H1 (cell line): ENCODE measurements at regions not wholly inside any gene's neighbourhood (a gene's known extent, or its start where the extent isn't known, plus 50 kb on each side); places are given as distances from the start of the nearest gene placed in this dataset.

ENCODE experiments used
- CTCF ChIA-PET: fragments of 300-600 bp; sonication (Branson Sonifier 250); formaldehyde crosslinking; loops from one replicate; lab custom pipeline; 2021; ENCODE audit not compliant: partially characterized antibody; lab: Charles Lee
- POLR2A ChIA-PET: fragments of 300-600 bp; sonication (Branson Sonifier 250); formaldehyde crosslinking; loops from one replicate; lab custom pipeline; 2021; ENCODE audit warnings: inconsistent platforms; ENCODE audit not compliant: partially characterized antibody; lab: Charles Lee
- DNase-seq, 2 experiments: peaks; one replicate each; pipeline versions ENCODE4 v3.0.0 to v3.0.0-alpha.2; 2010 to 2022; ENCODE audit warnings: low spot score in 2 of 2, low read depth in 1 of 2, mixed read lengths in 1 of 2
- FAIRE-seq: peaks from 2 replicates; lab custom pipeline; 2011; peaks lifted over from hg19 to GRCh38; lab: Jason Lieb, UNC
- H2AFZ ChIP-seq: 2 replicates; pipeline ENCODE4 v1.8.1; 2012; ENCODE audit warnings: low read length, inconsistent platforms
- H2AK5ac ChIP-seq: 2 replicates; pipeline ENCODE4 v1.6.1; 2013; ENCODE audit warnings: low read depth, low read length
- H2BK120ac ChIP-seq: replicated peaks from 2 replicates; pipeline ENCODE3; 2013; ENCODE audit warnings: low read depth, low read length, inconsistent platforms
- H2BK12ac ChIP-seq: 2 replicates; pipeline ENCODE4 v1.6.1; 2013; ENCODE audit warnings: low read depth, low read length
- H2BK15ac ChIP-seq: 2 replicates; pipeline ENCODE4 v1.6.1; 2013; ENCODE audit warnings: low read length
- H2BK20ac ChIP-seq: 2 replicates; pipeline ENCODE4 v1.6.1; 2013; ENCODE audit warnings: low read length
- H2BK5ac ChIP-seq: 2 replicates; pipeline ENCODE4 v1.6.1; 2013; ENCODE audit warnings: low read depth, low read length
- H3K14ac ChIP-seq: 2 replicates; pipeline ENCODE4 v1.6.1; 2013; ENCODE audit warnings: inconsistent platforms; ENCODE audit not compliant: insufficient read length
- H3K18ac ChIP-seq: 2 replicates; pipeline ENCODE4 v1.6.1; 2013; ENCODE audit warnings: low read length; ENCODE audit errors: extremely low read depth
- H3K23ac ChIP-seq: 2 replicates; pipeline ENCODE4 v1.6.1; 2013; ENCODE audit warnings: inconsistent platforms; ENCODE audit not compliant: insufficient read length
- H3K23me2 ChIP-seq: 2 replicates; pipeline ENCODE4 v1.6.1; 2013; ENCODE audit warnings: low read depth, low read length
- H3K27ac ChIP-seq: 2 replicates; pipeline ENCODE4 v1.6.1; 2011; ENCODE audit warnings: low read depth, low read length, inconsistent platforms
- H3K27me3 ChIP-seq, 4 experiments: replicated peaks in 1 of 4; 1 replicate in 1 of 4; 2 replicates in 3 of 4; pipeline versions ENCODE4 v1.6.1 to v1.8.1; 2011 to 2013; ENCODE audit warnings: low read length in 3 of 4, mild to moderate bottlenecking in 3 of 4, inconsistent platforms in 2 of 4, mixed read lengths in 2 of 4, moderate library complexity in 1 of 4; ENCODE audit not compliant: control insufficient read depth in 3 of 4, insufficient read depth in 3 of 4; ENCODE audit errors: extremely low read depth in 1 of 4
- H3K36me3 ChIP-seq, 4 experiments: 2 replicates each; pipeline versions ENCODE4 v1.6.1 to v1.8.1; 2011 to 2013; ENCODE audit warnings: mild to moderate bottlenecking in 4 of 4, low read length in 3 of 4, moderate library complexity in 2 of 4, control low read depth in 1 of 4, inconsistent platforms in 1 of 4; ENCODE audit not compliant: insufficient read depth in 4 of 4, control insufficient read depth in 2 of 4
- H3K4ac ChIP-seq: replicated peaks from 2 replicates; pipeline ENCODE3; 2013; ENCODE audit warnings: low read length, low read depth, mixed read lengths, inconsistent platforms; ENCODE audit not compliant: insufficient read length
- H3K4me1 ChIP-seq, 4 experiments: replicated peaks in 1 of 4; 1 replicate in 1 of 4; 2 replicates in 3 of 4; pipeline versions ENCODE4 v1.6.1 to v1.8.1; 2011 to 2013; ENCODE audit warnings: low read length in 3 of 4, inconsistent platforms in 2 of 4, mixed read lengths in 1 of 4; ENCODE audit not compliant: insufficient read depth in 4 of 4, control insufficient read depth in 3 of 4
- H3K4me2 ChIP-seq, 2 experiments: 2 replicates each; pipeline versions ENCODE4 v1.6.1 to v1.8.1; 2011 to 2013; ENCODE audit warnings: low read depth in 2 of 2, low read length in 2 of 2, control low read depth in 1 of 2, inconsistent platforms in 1 of 2, mild to moderate bottlenecking in 1 of 2; ENCODE audit not compliant: insufficient read depth in 1 of 2
- H3K4me3 ChIP-seq, 4 experiments: fragments of 200-600, 300-600 bp in 1 of 4; sonication (generic), shearing (Covaris generic), sonication (Bioruptor Twin) in 1 of 4; 2 replicates each; pipeline versions ENCODE4 v1.5.1 to v1.8.1; 2011 to 2016; ENCODE audit warnings: low read length in 4 of 4, low read depth in 3 of 4, control low read depth in 2 of 4, inconsistent platforms in 2 of 4, mild to moderate bottlenecking in 2 of 4, mixed read lengths in 1 of 4, moderate library complexity in 1 of 4; ENCODE audit not compliant: insufficient read depth in 2 of 4; ENCODE audit errors: extremely low read depth in 1 of 4
- H3K56ac ChIP-seq: replicated peaks from 2 replicates; pipeline ENCODE3; 2013; ENCODE audit warnings: low read depth, mild to moderate bottlenecking, mixed read lengths, low read length, inconsistent platforms; ENCODE audit not compliant: insufficient read length
- H3K79me1 ChIP-seq: 2 replicates; pipeline ENCODE4 v1.6.1; 2013; ENCODE audit warnings: low read depth, low read length, control low read depth
- H3K79me2 ChIP-seq, 2 experiments: 2 replicates each; pipeline versions ENCODE4 v1.6.1 to v1.8.1; 2012 to 2013; ENCODE audit warnings: low read length in 2 of 2, mild to moderate bottlenecking in 2 of 2, inconsistent platforms in 1 of 2; ENCODE audit not compliant: insufficient read depth in 2 of 2, control insufficient read depth in 1 of 2
- H3K9ac ChIP-seq, 4 experiments: replicated peaks in 1 of 4; 1 replicate in 1 of 4; 2 replicates in 3 of 4; pipeline versions ENCODE4 v1.6.1 to v1.8.1; 2011 to 2013; ENCODE audit warnings: low read depth in 3 of 4, low read length in 3 of 4, control low read depth in 2 of 4, mild to moderate bottlenecking in 2 of 4, moderate library complexity in 2 of 4, inconsistent platforms in 1 of 4; ENCODE audit errors: extremely low read depth in 1 of 4
- H3K9me3 ChIP-seq, 2 experiments: 2 replicates each; pipeline versions ENCODE4 v1.6.1 to v1.8.1; 2012 to 2013; ENCODE audit warnings: mild to moderate bottlenecking in 2 of 2, moderate library complexity in 2 of 2, control low read depth in 1 of 2, inconsistent platforms in 1 of 2, low read depth in 1 of 2, low read length in 1 of 2, mixed read lengths in 1 of 2; ENCODE audit not compliant: insufficient read depth in 2 of 2
- H4K20me1 ChIP-seq, 2 experiments: replicated peaks in 1 of 2; 2 replicates each; pipeline versions ENCODE3 to v1.8.1; 2011 to 2013; ENCODE audit warnings: inconsistent platforms in 2 of 2, low read length in 2 of 2, mild to moderate bottlenecking in 1 of 2; ENCODE audit not compliant: insufficient read depth in 2 of 2, control insufficient read depth in 1 of 2
- H4K5ac ChIP-seq: 2 replicates; pipeline ENCODE4 v1.6.1; 2013; ENCODE audit warnings: low read length, low read depth, mixed read lengths, inconsistent platforms; ENCODE audit not compliant: insufficient read length
- H4K8ac ChIP-seq: 2 replicates; pipeline ENCODE4 v1.8.0; 2013; ENCODE audit warnings: mild to moderate bottlenecking, moderate library complexity, low read length, inconsistent platforms; ENCODE audit not compliant: insufficient read depth; ENCODE audit errors: extremely low read depth
- H4K91ac ChIP-seq: replicated peaks from 2 replicates; pipeline ENCODE3; 2013; ENCODE audit warnings: low read length, mixed read lengths, inconsistent platforms; ENCODE audit not compliant: insufficient read length
- TEAD4 ChIP-seq: IDR thresholded peaks from 2 replicates; pipeline ENCODE4 v1.6.1; 2012; ENCODE audit warnings: low read depth, low read length, inconsistent platforms, mixed read lengths
- WGBS, 2 experiments: shearing (Covaris generic) in 1 of 2; methylation state at CpG; one replicate each; pipeline versions ENCODE4 v1.1.6 to v1.1.7; 2013 to 2015; ENCODE audit warnings: low lambda C conversion rate in 2 of 2, mixed read lengths in 2 of 2, inconsistent platforms in 1 of 2, low coverage in 1 of 2, missing lambda C conversion rate in 1 of 2; ENCODE audit not compliant: insufficient replicate concordance in 2 of 2, insufficient coverage in 1 of 2, insufficient read length in 1 of 2; ENCODE audit errors: extremely low coverage in 1 of 2, missing lambda C conversion rate in 1 of 2; 5-methylcytosine and 5-hydroxymethylcytosine counted together

DNA sequence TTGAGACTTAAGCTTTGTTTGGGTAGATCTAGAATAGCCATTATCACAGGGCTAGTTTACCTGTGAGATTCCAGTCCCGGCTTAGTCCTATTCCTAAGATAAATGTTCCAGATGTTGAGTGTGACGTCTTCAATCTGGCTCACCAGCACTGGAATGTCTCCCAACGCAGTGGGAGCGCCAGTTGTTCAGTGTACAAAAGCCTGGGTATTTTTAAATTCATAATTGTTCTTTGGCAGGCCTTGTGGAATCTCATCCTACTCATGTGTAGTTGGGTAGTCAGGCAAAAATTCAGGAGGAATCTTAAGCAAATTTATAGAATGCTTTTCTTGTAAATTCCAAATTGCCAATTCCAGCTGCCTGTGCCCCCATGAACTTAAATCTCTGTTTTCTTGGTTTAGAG is 272.6 kb upstream of the KCNN2 start:
- no peaks in the 10 kb centered on the region for H3K4me1 ChIP-seq
- FAIRE-seq, result no peak
- no peak overlapping the region for H2AFZ ChIP-seq
- TF ChIP-seq TEAD4, result no peak
- no peak for DNase-seq
- H3K4me2 ChIP-seq, result no peak overlapping the region
- no peak overlapping the region for H3K4ac ChIP-seq
- no peak overlapping the region for H3K23ac ChIP-seq
- no peaks in the 10 kb centered on the region for H3K79me2 ChIP-seq
- no peaks in the 10 kb centered on the region for H3K23me2 ChIP-seq
- no peak overlapping the region for H4K5ac ChIP-seq
- no peaks in the 10 kb centered on the region for H3K79me1 ChIP-seq
- H3K14ac ChIP-seq, result no peak overlapping the region
- H2AK5ac ChIP-seq, result no peak overlapping the region
- H2BK12ac ChIP-seq, result no peak overlapping the region
- H3K9me3 ChIP-seq, result peaks cover 16 to 28% of the 10 kb centered on the region in 2 experiments
- H4K8ac ChIP-seq, result no peak overlapping the region
- no peak overlapping the region for H3K56ac ChIP-seq
- H4K91ac ChIP-seq, result no peak overlapping the region
- no peak overlapping the region for H2BK120ac ChIP-seq
- no peak overlapping the region for H3K9ac ChIP-seq
- no peaks in the 10 kb centered on the region for H3K27me3 ChIP-seq
- no peak overlapping the region for H2BK5ac ChIP-seq
- WGBS, 2 experiments, result 70% methylated on average over 4 of the region's 4 CpGs; no CpG with 5 or more reads in 1 of the 2 experiments
- H3K18ac ChIP-seq, result no peak overlapping the region
- CTCF ChIA-PET, result interaction anchor here (1.0 to 2.8 kb wide), 2 partner anchors 9 to 407 kb away, joined by 3 to 9 read pairs; no protein-coding TSS in a partner anchor
- no peak overlapping the region for H2BK15ac ChIP-seq
- H2BK20ac ChIP-seq, result no peak overlapping the region
- H4K20me1 ChIP-seq, result no peaks in the 10 kb centered on the region
- POLR2A ChIA-PET, result no interaction called here
- H3K36me3 ChIP-seq, result no peaks in the 10 kb centered on the region; a peak in 1 of 8 replicates
- H3K4me3 ChIP-seq, result no peak overlapping the region
- no peak overlapping the region for H3K27ac ChIP-seq
